KBM-7 (cell line): ENCODE measurements at regions not wholly inside any gene's neighbourhood (a gene's known extent, or its start where the extent isn't known, plus 50 kb on each side); places are given as distances from the start of the nearest gene placed in this dataset.

Experiments
- DNase-seq: peaks from one replicate; pipeline ENCODE4 v3.0.0-alpha.2; 2015
- in situ Hi-C: fragments of 300-500 bp; cut with MboI; formaldehyde crosslinking; loops from 2 replicates; pipeline ENCODE4 v1.14.3; 2020; ENCODE audit warnings: low sequenced_read_pairs, low pct_unique_long_range_greater_than_20kb, mixed read lengths

GRCh38 chr1:82464362-82465001 lies 663.7 kb downstream of the ADGRL2 start:
- in situ Hi-C loops = no loop called here
- DNase-seq = no peak

- in situ Hi-C loops = no loop called here
Observed at GRCh38 chr1:82463951-82464350, 663.2 kb downstream of the ADGRL2 start.

GRCh38 chr1:82462366-82462765 lies 661.6 kb downstream of the ADGRL2 start:
- in situ Hi-C loops = no loop called here
- DNase-seq = no peak

More at GRCh38 chr1:82463951-82464350, 663.2 kb downstream of the ADGRL2 start:
- no peak for DNase-seq

- no peak for DNase-seq
- in situ Hi-C loops = no loop called here
Observed at GRCh38 chr1:82455342-82455741, 654.6 kb downstream of the ADGRL2 start.

- no peak for DNase-seq
Observed at GRCh38 chr1:82454431-82454830, 653.7 kb downstream of the ADGRL2 start.

GRCh38 chr1:82453511-82454185 lies 652.9 kb downstream of the ADGRL2 start:
- DNase-seq = no peak
- in situ Hi-C loops = no loop called here

More at GRCh38 chr1:82454431-82454830, 653.7 kb downstream of the ADGRL2 start:
- in situ Hi-C loops = no loop called here

- in situ Hi-C loops = no loop called here
- DNase-seq = no peak
Observed at GRCh38 chr1:82452096-82452495, 651.4 kb downstream of the ADGRL2 start.

- in situ Hi-C loops = no loop called here
- no peak for DNase-seq
Observed at GRCh38 chr1:82451191-82451590, 650.5 kb downstream of the ADGRL2 start.

GRCh38 chr1:82449506-82450057 lies 648.8 kb downstream of the ADGRL2 start:
- no peak for DNase-seq
- in situ Hi-C loops = no loop called here

- DNase-seq = no peak
- in situ Hi-C loops = no loop called here
Observed at GRCh38 chr1:82446955-82447354, 646.2 kb downstream of the ADGRL2 start.

GRCh38 chr1:82446236-82446635 lies 645.5 kb downstream of the ADGRL2 start:
- DNase-seq = no peak
- in situ Hi-C loops = no loop called here

- no peak for DNase-seq
- in situ Hi-C loops = no loop called here
Observed at GRCh38 chr1:82445827-82446226, 645.1 kb downstream of the ADGRL2 start.

GRCh38 chr1:82445132-82445531 lies 644.4 kb downstream of the ADGRL2 start:
- in situ Hi-C loops = no loop called here
- DNase-seq = no peak

- in situ Hi-C loops = no loop called here
- DNase-seq = no peak
Observed at GRCh38 chr1:82441402-82441801, 640.7 kb downstream of the ADGRL2 start.

- no peak for DNase-seq
- in situ Hi-C loops = no loop called here
Observed at GRCh38 chr1:82423174-82423815, 622.6 kb downstream of the ADGRL2 start.

- in situ Hi-C loops = no loop called here
- DNase-seq = no peak
Observed at GRCh38 chr1:82421782-82422181, 621.0 kb downstream of the ADGRL2 start.

- no peak for DNase-seq
- in situ Hi-C loops = no loop called here
Observed at GRCh38 chr1:82420584-82420983, 619.9 kb downstream of the ADGRL2 start.

- no peak for DNase-seq
- in situ Hi-C loops = no loop called here
Observed at GRCh38 chr1:82411605-82412004, 610.9 kb downstream of the ADGRL2 start.

GRCh38 chr1:82405333-82405732 lies 604.6 kb downstream of the ADGRL2 start:
- DNase-seq = no peak
- in situ Hi-C loops = no loop called here

GRCh38 chr1:82401116-82401515 lies 600.4 kb downstream of the ADGRL2 start:
- in situ Hi-C loops = no loop called here
- DNase-seq = no peak
